ENCODE measurements at regions not wholly inside any gene's neighbourhood (a gene's known extent, or its start where the extent isn't known, plus 50 kb on each side); places are given as distances from the start of the nearest gene placed in this dataset.

- Histone ChIP-seq H3K79me2 (ENCODE audit: low read length) (no peaks in the 10 kb centered on the region), H3K27me3 (ENCODE audit: low read length) (no peaks in the 10 kb centered on the region), H3K4me1 (ENCODE audit: low read length) (no peaks in the 10 kb centered on the region), H3K9me3 (ENCODE audit: low read length) (no peaks in the 10 kb centered on the region), H3K36me3 (ENCODE audit: insufficient read depth, low read length) (no peaks in the 10 kb centered on the region), H3K9ac (ENCODE audit: low read length) (no peak overlapping the region), H3K9me2 (replicated peaks; ENCODE audit: insufficient read depth, low read length) (no peaks in the 10 kb centered on the region), H2AFZ (ENCODE audit: low read length) (no peak overlapping the region), H3K4me2 (ENCODE audit: low read depth, low read length, poor library complexity, severe bottlenecking) (no peak overlapping the region), H3K27ac (ENCODE audit: low read length) (no peak overlapping the region), H4K20me1 (ENCODE audit: insufficient read depth, low read depth, low read length) (no peaks in the 10 kb centered on the region), H3K4me3 (ENCODE audit: low read length) (no peak overlapping the region)
- no peak for DNase-seq
These were observed 1203.4 kb downstream of the TBC1D22A start for GRCh38 chr22:47965896-47966295.

GRCh38 chr22:47965066-47965465, 1202.6 kb downstream of the TBC1D22A start:
- H3K27ac ChIP-seq (ENCODE audit: low read length), result no peak overlapping the region
- H3K27me3 ChIP-seq (ENCODE audit: low read length), result no peaks in the 10 kb centered on the region
- no peaks in the 10 kb centered on the region for H3K79me2 ChIP-seq (ENCODE audit: low read length)
- DNase-seq, result no peak
- no peaks in the 10 kb centered on the region for H3K4me1 ChIP-seq (ENCODE audit: low read length)
- H4K20me1 ChIP-seq (ENCODE audit: insufficient read depth, low read depth, low read length), result no peaks in the 10 kb centered on the region
- H3K4me2 ChIP-seq (ENCODE audit: low read depth, low read length, poor library complexity, severe bottlenecking), result no peak overlapping the region
- H2AFZ ChIP-seq (ENCODE audit: low read length), result no peak overlapping the region
- no peaks in the 10 kb centered on the region for H3K36me3 ChIP-seq (ENCODE audit: insufficient read depth, low read length)
- H3K4me3 ChIP-seq (ENCODE audit: low read length), result no peak overlapping the region
- H3K9ac ChIP-seq (ENCODE audit: low read length), result no peak overlapping the region
- no peaks in the 10 kb centered on the region for H3K9me3 ChIP-seq (ENCODE audit: low read length)
- H3K9me2 ChIP-seq (replicated peaks; ENCODE audit: insufficient read depth, low read length), result no peaks in the 10 kb centered on the region

- Histone ChIP-seq H3K4me3 (ENCODE audit: low read length) (no peak overlapping the region), H2AFZ (ENCODE audit: low read length) (no peak overlapping the region), H3K4me1 (ENCODE audit: low read length) (no peaks in the 10 kb centered on the region), H3K9ac (ENCODE audit: low read length) (no peak overlapping the region), H3K27me3 (ENCODE audit: low read length) (no peaks in the 10 kb centered on the region), H3K9me3 (ENCODE audit: low read length) (no peaks in the 10 kb centered on the region), H3K36me3 (ENCODE audit: insufficient read depth, low read length) (no peaks in the 10 kb centered on the region), H4K20me1 (ENCODE audit: insufficient read depth, low read depth, low read length) (no peaks in the 10 kb centered on the region), H3K27ac (ENCODE audit: low read length) (no peak overlapping the region), H3K4me2 (ENCODE audit: low read depth, low read length, poor library complexity, severe bottlenecking) (no peak overlapping the region), H3K79me2 (ENCODE audit: low read length) (no peaks in the 10 kb centered on the region), H3K9me2 (replicated peaks; ENCODE audit: insufficient read depth, low read length) (no peaks in the 10 kb centered on the region)
- DNase-seq, result no peak
These were observed 1201.2 kb downstream of the TBC1D22A start for GRCh38 chr22:47963660-47964059.

GRCh38 chr22:47957649-47958048, 1195.2 kb downstream of the TBC1D22A start:
- H3K27ac ChIP-seq (ENCODE audit: low read length), result no peak overlapping the region
- no peaks in the 10 kb centered on the region for H3K36me3 ChIP-seq (ENCODE audit: insufficient read depth, low read length)
- no peak overlapping the region for H2AFZ ChIP-seq (ENCODE audit: low read length)

GRCh38 chr22:47954107-47954506, 1191.7 kb downstream of the TBC1D22A start:
- no peaks in the 10 kb centered on the region for H3K36me3 ChIP-seq (ENCODE audit: insufficient read depth, low read length)
- no peaks in the 10 kb centered on the region for H3K9me2 ChIP-seq (replicated peaks; ENCODE audit: insufficient read depth, low read length)
- H3K27me3 ChIP-seq (ENCODE audit: low read length), result peaks cover 3% of the 10 kb centered on the region; the same call in 1 of the 2 replicates
- H3K4me2 ChIP-seq (ENCODE audit: low read depth, low read length, poor library complexity, severe bottlenecking), result no peak overlapping the region
- H3K9me3 ChIP-seq (ENCODE audit: low read length), result peaks cover 8% of the 10 kb centered on the region
- peak; percentile 50 for DNase-seq
- no peak overlapping the region for H2AFZ ChIP-seq (ENCODE audit: low read length)
- H3K9ac ChIP-seq (ENCODE audit: low read length), result no peak overlapping the region
- H3K27ac ChIP-seq (ENCODE audit: low read length), result no peak overlapping the region
- no peaks in the 10 kb centered on the region for H4K20me1 ChIP-seq (ENCODE audit: insufficient read depth, low read depth, low read length)
- peaks cover 9% of the 10 kb centered on the region for H3K4me1 ChIP-seq (ENCODE audit: low read length)
- H3K79me2 ChIP-seq (ENCODE audit: low read length), result no peaks in the 10 kb centered on the region
- H3K4me3 ChIP-seq (ENCODE audit: low read length), result no peak overlapping the region

More at GRCh38 chr22:47957649-47958048, 1195.2 kb downstream of the TBC1D22A start:
- Histone ChIP-seq H4K20me1 (ENCODE audit: insufficient read depth, low read depth, low read length) (no peaks in the 10 kb centered on the region), H3K4me1 (ENCODE audit: low read length) (peaks cover 9% of the 10 kb centered on the region), H3K27me3 (ENCODE audit: low read length) (no peaks in the 10 kb centered on the region; the same call in 1 of the 2 replicates), H3K4me2 (ENCODE audit: low read depth, low read length, poor library complexity, severe bottlenecking) (no peak overlapping the region), H3K9ac (ENCODE audit: low read length) (no peak overlapping the region), H3K9me2 (replicated peaks; ENCODE audit: insufficient read depth, low read length) (no peaks in the 10 kb centered on the region), H3K79me2 (ENCODE audit: low read length) (no peaks in the 10 kb centered on the region), H3K4me3 (ENCODE audit: low read length) (no peak overlapping the region), H3K9me3 (ENCODE audit: low read length) (peaks cover 8% of the 10 kb centered on the region)
- DNase-seq, result no peak

- Histone ChIP-seq H3K4me3 (ENCODE audit: low read length) (no peak overlapping the region), H3K36me3 (ENCODE audit: insufficient read depth, low read length) (no peaks in the 10 kb centered on the region), H4K20me1 (ENCODE audit: insufficient read depth, low read depth, low read length) (no peaks in the 10 kb centered on the region), H3K4me1 (ENCODE audit: low read length) (no peaks in the 10 kb centered on the region), H3K27me3 (ENCODE audit: low read length) (0 out of 2 replicates have a peak, but pooled peaks cover 3% of the 10 kb centered on the region), H3K79me2 (ENCODE audit: low read length) (no peaks in the 10 kb centered on the region), H3K9ac (ENCODE audit: low read length) (no peak overlapping the region), H3K27ac (ENCODE audit: low read length) (no peak overlapping the region), H3K9me2 (replicated peaks; ENCODE audit: insufficient read depth, low read length) (no peaks in the 10 kb centered on the region), H3K4me2 (ENCODE audit: low read depth, low read length, poor library complexity, severe bottlenecking) (no peak overlapping the region), H2AFZ (ENCODE audit: low read length) (no peak overlapping the region), H3K9me3 (ENCODE audit: low read length) (no peaks in the 10 kb centered on the region)
- no peak for DNase-seq
These were observed 1182.5 kb downstream of the TBC1D22A start for GRCh38 chr22:47944941-47945340.

GRCh38 chr22:47943729-47944700, 1181.6 kb downstream of the TBC1D22A start:
- no peak for DNase-seq
- Histone ChIP-seq H3K27me3 (ENCODE audit: low read length) (no peaks in the 10 kb centered on the region), H3K4me3 (ENCODE audit: low read length) (no peak overlapping the region), H3K4me2 (ENCODE audit: low read depth, low read length, poor library complexity, severe bottlenecking) (no peak overlapping the region), H3K9me3 (ENCODE audit: low read length) (no peaks in the 10 kb centered on the region), H3K4me1 (ENCODE audit: low read length) (no peaks in the 10 kb centered on the region), H3K9ac (ENCODE audit: low read length) (no peak overlapping the region), H3K27ac (ENCODE audit: low read length) (no peak overlapping the region), H2AFZ (ENCODE audit: low read length) (no peak overlapping the region), H4K20me1 (ENCODE audit: insufficient read depth, low read depth, low read length) (no peaks in the 10 kb centered on the region), H3K79me2 (ENCODE audit: low read length) (no peaks in the 10 kb centered on the region), H3K36me3 (ENCODE audit: insufficient read depth, low read length) (no peaks in the 10 kb centered on the region), H3K9me2 (replicated peaks; ENCODE audit: insufficient read depth, low read length) (no peaks in the 10 kb centered on the region)

GRCh38 chr22:47940211-47940610, 1177.8 kb downstream of the TBC1D22A start:
- Histone ChIP-seq H3K27me3 (ENCODE audit: low read length) (no peaks in the 10 kb centered on the region), H3K4me1 (ENCODE audit: low read length) (no peaks in the 10 kb centered on the region), H3K9me2 (replicated peaks; ENCODE audit: insufficient read depth, low read length) (no peaks in the 10 kb centered on the region), H3K4me2 (ENCODE audit: low read depth, low read length, poor library complexity, severe bottlenecking) (no peak overlapping the region), H3K9me3 (ENCODE audit: low read length) (no peaks in the 10 kb centered on the region), H3K36me3 (ENCODE audit: insufficient read depth, low read length) (no peaks in the 10 kb centered on the region), H3K27ac (ENCODE audit: low read length) (no peak overlapping the region), H3K79me2 (ENCODE audit: low read length) (no peaks in the 10 kb centered on the region), H3K4me3 (ENCODE audit: low read length) (no peak overlapping the region), H2AFZ (ENCODE audit: low read length) (no peak overlapping the region), H3K9ac (ENCODE audit: low read length) (no peak overlapping the region), H4K20me1 (ENCODE audit: insufficient read depth, low read depth, low read length) (no peaks in the 10 kb centered on the region)
- no peak for DNase-seq

Measured in Karpas-422 (cell line).